GM12892 (cell line): ENCODE measurements at regions not wholly inside any gene's neighbourhood (a gene's known extent, or its start where the extent isn't known, plus 50 kb on each side); places are given as distances from the start of the nearest gene placed in this dataset.

Source experiments
- POLR2A ChIP-seq: IDR thresholded peaks from 2 replicates; pipeline ENCODE4 v1.6.1; 2011; ENCODE audit warnings: low read depth, low read length, control low read depth
- TAF1 ChIP-seq: IDR thresholded peaks from 2 replicates; pipeline ENCODE4 v1.6.1; 2011; ENCODE audit warnings: low read depth, mild to moderate bottlenecking, control low read depth, low read length, borderline replicate concordance

DNA sequence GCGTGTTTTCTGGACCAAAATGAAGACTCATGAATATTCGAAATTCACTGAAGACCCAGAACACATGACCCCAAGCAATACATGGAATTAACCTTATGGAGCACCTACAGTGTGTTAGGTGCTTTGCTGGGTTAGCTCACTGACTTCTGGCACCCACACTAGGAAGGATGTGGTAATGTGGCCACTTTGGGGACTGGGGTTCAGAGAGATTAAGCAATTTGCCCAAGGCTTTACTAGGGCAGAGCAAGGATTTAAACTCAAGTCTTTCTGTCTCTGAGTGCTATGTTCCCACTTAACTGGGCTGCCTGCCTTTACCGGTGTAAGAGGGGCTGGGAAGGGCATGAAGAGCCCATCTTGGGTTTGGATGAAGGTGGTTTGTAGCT is 162.0 kb upstream of the ATP6AP2 start:
- no peak for TF ChIP-seq TAF1
- no peak for TF ChIP-seq POLR2A
